ENCODE measurements at regions not wholly inside any gene's neighbourhood (a gene's known extent, or its start where the extent isn't known, plus 50 kb on each side); places are given as distances from the start of the nearest gene placed in this dataset.
A peak's percentile ranks its signal among the peaks of the same experiment; 100 is the strongest.

DNA sequence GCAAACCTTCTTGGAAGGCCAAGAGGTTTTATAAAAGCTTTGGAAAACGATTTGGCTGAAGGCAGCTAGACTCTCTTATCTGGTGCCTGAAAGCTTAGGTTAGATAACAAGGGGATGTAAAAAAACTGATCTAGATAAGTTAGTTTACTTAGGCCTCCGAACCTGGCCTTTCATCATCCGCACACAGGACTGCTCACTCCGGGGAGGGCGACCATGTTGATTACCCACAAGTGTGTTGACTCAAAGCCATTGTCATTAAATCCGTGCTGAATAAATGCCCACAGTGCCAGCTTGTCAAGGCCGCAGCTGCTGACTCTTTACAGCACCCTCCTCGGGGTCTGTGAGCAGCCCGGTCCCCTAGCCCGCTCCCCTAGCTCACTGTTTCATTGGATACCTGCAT is 112.3 kb downstream of the ZFAND4 start:
- no peak for DNase-seq (ENCODE audit: low spot score)
- Histone ChIP-seq H3K9me3 (ENCODE audit: control insufficient read depth in 4 of 4, low read length in 3 of 4) (no peaks in the 10 kb centered on the region), H3K9ac (ENCODE audit: low read depth in 1 of 2, low read length in 2 of 2) (no peak overlapping the region), H3K27me3 (ENCODE audit: control insufficient read depth in 4 of 4, insufficient read depth in 4 of 4, low read length in 3 of 4) (no peaks in the 10 kb centered on the region), H3K36me3 (ENCODE audit: control insufficient read depth in 4 of 4, insufficient read depth in 3 of 4, low read depth in 1 of 4, low read length in 3 of 4) (no peaks in the 10 kb centered on the region), H3K27ac (ENCODE audit: low read depth in 1 of 2, low read length in 2 of 2) (no peak overlapping the region), H3K4me3 (ENCODE audit: low read depth in 1 of 3, low read length in 3 of 3) (no peak overlapping the region), H3K4me1 (ENCODE audit: control insufficient read depth in 4 of 4, insufficient read depth in 4 of 4, low read length in 3 of 4) (peaks cover 0 to 19% (median 8%) of the 10 kb centered on the region in 4 donors)
- TF ChIP-seq RXRA (IDR thresholded peaks at IDR 0.05): no peak
- TF ChIP-seq EGR1 (IDR thresholded peaks at IDR 0.05; ENCODE audit: low read depth in 2 of 2): no peak
- TF ChIP-seq HNF4A (conservative IDR thresholded peaks at IDR 0.05): no peak
- no peak for TF ChIP-seq JUND (IDR thresholded peaks at IDR 0.05)
- TF ChIP-seq, protein P1, sequence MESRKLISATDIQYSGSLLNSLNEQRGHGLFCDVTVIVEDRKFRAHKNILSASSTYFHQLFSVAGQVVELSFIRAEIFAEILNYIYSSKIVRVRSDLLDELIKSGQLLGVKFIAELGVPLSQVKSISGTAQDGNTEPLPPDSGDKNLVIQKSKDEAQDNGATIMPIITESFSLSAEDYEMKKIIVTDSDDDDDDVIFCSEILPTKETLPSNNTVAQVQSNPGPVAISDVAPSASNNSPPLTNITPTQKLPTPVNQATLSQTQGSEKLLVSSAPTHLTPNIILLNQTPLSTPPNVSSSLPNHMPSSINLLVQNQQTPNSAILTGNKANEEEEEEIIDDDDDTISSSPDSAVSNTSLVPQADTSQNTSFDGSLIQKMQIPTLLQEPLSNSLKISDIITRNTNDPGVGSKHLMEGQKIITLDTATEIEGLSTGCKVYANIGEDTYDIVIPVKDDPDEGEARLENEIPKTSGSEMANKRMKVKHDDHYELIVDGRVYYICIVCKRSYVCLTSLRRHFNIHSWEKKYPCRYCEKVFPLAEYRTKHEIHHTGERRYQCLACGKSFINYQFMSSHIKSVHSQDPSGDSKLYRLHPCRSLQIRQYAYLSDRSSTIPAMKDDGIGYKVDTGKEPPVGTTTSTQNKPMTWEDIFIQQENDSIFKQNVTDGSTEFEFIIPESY (IDR thresholded peaks at IDR 0.05): no peak
- no peak for TF ChIP-seq HNF4G (IDR thresholded peaks at IDR 0.05)
- no peak for TF ChIP-seq GABPA (IDR thresholded peaks at IDR 0.05 in 1 of 2, conservative IDR thresholded peaks at IDR 0.05 in 1 of 2)
- no peak for TF ChIP-seq SP1 (IDR thresholded peaks at IDR 0.05)
- TF ChIP-seq, protein P2, sequence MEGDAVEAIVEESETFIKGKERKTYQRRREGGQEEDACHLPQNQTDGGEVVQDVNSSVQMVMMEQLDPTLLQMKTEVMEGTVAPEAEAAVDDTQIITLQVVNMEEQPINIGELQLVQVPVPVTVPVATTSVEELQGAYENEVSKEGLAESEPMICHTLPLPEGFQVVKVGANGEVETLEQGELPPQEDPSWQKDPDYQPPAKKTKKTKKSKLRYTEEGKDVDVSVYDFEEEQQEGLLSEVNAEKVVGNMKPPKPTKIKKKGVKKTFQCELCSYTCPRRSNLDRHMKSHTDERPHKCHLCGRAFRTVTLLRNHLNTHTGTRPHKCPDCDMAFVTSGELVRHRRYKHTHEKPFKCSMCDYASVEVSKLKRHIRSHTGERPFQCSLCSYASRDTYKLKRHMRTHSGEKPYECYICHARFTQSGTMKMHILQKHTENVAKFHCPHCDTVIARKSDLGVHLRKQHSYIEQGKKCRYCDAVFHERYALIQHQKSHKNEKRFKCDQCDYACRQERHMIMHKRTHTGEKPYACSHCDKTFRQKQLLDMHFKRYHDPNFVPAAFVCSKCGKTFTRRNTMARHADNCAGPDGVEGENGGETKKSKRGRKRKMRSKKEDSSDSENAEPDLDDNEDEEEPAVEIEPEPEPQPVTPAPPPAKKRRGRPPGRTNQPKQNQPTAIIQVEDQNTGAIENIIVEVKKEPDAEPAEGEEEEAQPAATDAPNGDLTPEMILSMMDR (IDR thresholded peaks at IDR 0.05; ENCODE audit: low read depth, low read length, missing input control): no peak
- TF ChIP-seq, protein P3, sequence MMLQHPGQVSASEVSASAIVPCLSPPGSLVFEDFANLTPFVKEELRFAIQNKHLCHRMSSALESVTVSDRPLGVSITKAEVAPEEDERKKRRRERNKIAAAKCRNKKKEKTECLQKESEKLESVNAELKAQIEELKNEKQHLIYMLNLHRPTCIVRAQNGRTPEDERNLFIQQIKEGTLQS (IDR thresholded peaks at IDR 0.05): no peak
- no peak for TF ChIP-seq TAF1 (conservative IDR thresholded peaks at IDR 0.05)
- no peak for TF ChIP-seq FOXA2 (IDR thresholded peaks at IDR 0.05)
- TF ChIP-seq FOXA1 (IDR thresholded peaks at IDR 0.05): no peak
- TF ChIP-seq YY1 (IDR thresholded peaks at IDR 0.05): no peak
- TF ChIP-seq, protein P4, sequence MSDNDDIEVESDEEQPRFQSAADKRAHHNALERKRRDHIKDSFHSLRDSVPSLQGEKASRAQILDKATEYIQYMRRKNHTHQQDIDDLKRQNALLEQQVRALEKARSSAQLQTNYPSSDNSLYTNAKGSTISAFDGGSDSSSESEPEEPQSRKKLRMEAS (IDR thresholded peaks at IDR 0.05): no peak
- TF ChIP-seq, protein P5, sequence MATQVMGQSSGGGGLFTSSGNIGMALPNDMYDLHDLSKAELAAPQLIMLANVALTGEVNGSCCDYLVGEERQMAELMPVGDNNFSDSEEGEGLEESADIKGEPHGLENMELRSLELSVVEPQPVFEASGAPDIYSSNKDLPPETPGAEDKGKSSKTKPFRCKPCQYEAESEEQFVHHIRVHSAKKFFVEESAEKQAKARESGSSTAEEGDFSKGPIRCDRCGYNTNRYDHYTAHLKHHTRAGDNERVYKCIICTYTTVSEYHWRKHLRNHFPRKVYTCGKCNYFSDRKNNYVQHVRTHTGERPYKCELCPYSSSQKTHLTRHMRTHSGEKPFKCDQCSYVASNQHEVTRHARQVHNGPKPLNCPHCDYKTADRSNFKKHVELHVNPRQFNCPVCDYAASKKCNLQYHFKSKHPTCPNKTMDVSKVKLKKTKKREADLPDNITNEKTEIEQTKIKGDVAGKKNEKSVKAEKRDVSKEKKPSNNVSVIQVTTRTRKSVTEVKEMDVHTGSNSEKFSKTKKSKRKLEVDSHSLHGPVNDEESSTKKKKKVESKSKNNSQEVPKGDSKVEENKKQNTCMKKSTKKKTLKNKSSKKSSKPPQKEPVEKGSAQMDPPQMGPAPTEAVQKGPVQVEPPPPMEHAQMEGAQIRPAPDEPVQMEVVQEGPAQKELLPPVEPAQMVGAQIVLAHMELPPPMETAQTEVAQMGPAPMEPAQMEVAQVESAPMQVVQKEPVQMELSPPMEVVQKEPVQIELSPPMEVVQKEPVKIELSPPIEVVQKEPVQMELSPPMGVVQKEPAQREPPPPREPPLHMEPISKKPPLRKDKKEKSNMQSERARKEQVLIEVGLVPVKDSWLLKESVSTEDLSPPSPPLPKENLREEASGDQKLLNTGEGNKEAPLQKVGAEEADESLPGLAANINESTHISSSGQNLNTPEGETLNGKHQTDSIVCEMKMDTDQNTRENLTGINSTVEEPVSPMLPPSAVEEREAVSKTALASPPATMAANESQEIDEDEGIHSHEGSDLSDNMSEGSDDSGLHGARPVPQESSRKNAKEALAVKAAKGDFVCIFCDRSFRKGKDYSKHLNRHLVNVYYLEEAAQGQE (IDR thresholded peaks at IDR 0.05): no peak
- 71% methylated on average over 10 of the region's 10 CpGs for WGBS

DNA sequence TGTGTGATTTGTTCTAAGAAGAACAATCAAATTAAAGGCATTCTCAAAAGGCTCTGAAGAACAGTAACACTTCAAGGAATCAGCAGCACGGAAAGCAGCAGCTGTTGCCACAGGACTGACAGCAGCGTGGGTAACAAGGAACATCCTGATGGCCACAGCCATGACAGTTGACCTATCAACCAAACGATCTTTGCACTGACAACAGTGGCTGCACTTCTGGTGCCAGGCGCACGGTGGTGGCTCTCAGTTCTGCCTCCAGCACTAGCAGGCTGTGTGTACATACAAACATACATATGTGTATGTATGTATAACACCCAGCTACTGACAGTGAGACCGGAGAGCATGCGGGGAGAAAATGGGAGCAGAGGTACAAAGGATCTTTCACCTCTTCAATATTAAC is 114.1 kb downstream of the ZFAND4 start:
- Histone ChIP-seq H3K4me3 (ENCODE audit: low read depth in 1 of 3, low read length in 3 of 3) (no peak overlapping the region), H3K9me3 (ENCODE audit: control insufficient read depth in 4 of 4, low read length in 3 of 4) (no peaks in the 10 kb centered on the region), H3K36me3 (ENCODE audit: control insufficient read depth in 4 of 4, insufficient read depth in 3 of 4, low read depth in 1 of 4, low read length in 3 of 4) (no peaks in the 10 kb centered on the region), H3K27me3 (ENCODE audit: control insufficient read depth in 4 of 4, insufficient read depth in 4 of 4, low read length in 3 of 4) (no peaks in the 10 kb centered on the region), H3K9ac (ENCODE audit: low read depth in 1 of 2, low read length in 2 of 2) (no peak overlapping the region), H3K27ac (ENCODE audit: low read depth in 1 of 2, low read length in 2 of 2) (no peak overlapping the region), H3K4me1 (ENCODE audit: control insufficient read depth in 4 of 4, insufficient read depth in 4 of 4, low read length in 3 of 4) (peaks cover 0 to 19% (median 8%) of the 10 kb centered on the region in 4 donors)
- DNase-seq (ENCODE audit: low spot score): no peak
- 45% methylated on average over 7 of the region's 7 CpGs for WGBS
- TF ChIP-seq YY1 (IDR thresholded peaks at IDR 0.05) (peak; percentile 71), JUND (IDR thresholded peaks at IDR 0.05) (no peak), RXRA (IDR thresholded peaks at IDR 0.05) (no peak), GABPA (IDR thresholded peaks at IDR 0.05 in 1 of 2, conservative IDR thresholded peaks at IDR 0.05 in 1 of 2) (no peak), TAF1 (conservative IDR thresholded peaks at IDR 0.05) (no peak), HNF4G (IDR thresholded peaks at IDR 0.05) (no peak), HNF4A (conservative IDR thresholded peaks at IDR 0.05) (peak; percentile 55 to 63), FOXA1 (IDR thresholded peaks at IDR 0.05) (no peak), NR2F2 (IDR thresholded peaks at IDR 0.05) (no peak), RAD21 (IDR thresholded peaks at IDR 0.05) (peak; percentile 11 to 56), EGR1 (IDR thresholded peaks at IDR 0.05; ENCODE audit: low read depth in 2 of 2) (no peak), FOXA2 (IDR thresholded peaks at IDR 0.05) (no peak), SP1 (IDR thresholded peaks at IDR 0.05) (no peak)
- TF ChIP-seq, protein P2 (IDR thresholded peaks at IDR 0.05; ENCODE audit: low read depth, low read length, missing input control): no peak
- TF ChIP-seq, protein P4 (IDR thresholded peaks at IDR 0.05): no peak
- TF ChIP-seq, protein P1 (IDR thresholded peaks at IDR 0.05): no peak
- TF ChIP-seq, protein P3 (IDR thresholded peaks at IDR 0.05): no peak

All from liver (tissue), 8 donors.